AG09319 (cell line): ENCODE measurements at regions not wholly inside any gene's neighbourhood (a gene's known extent, or its start where the extent isn't known, plus 50 kb on each side); places are given as distances from the start of the nearest gene placed in this dataset.

Source experiments
- DNase-seq: peaks from one replicate; pipeline ENCODE4 v3.0.0-alpha.2; 2010; ENCODE audit warnings: low read depth; ENCODE audit errors: extremely low read depth
- CTCF ChIP-seq: IDR thresholded peaks from 2 replicates; pipeline ENCODE4 v1.5.1; 2011; ENCODE audit warnings: low read depth, mild to moderate bottlenecking, inconsistent platforms, low read length, moderate library complexity

GRCh38 chr3:174767406-174767805 is 91.7 kb upstream of the NAALADL2 start:
- TF ChIP-seq CTCF, result no peak
- no peak for DNase-seq

DNA sequence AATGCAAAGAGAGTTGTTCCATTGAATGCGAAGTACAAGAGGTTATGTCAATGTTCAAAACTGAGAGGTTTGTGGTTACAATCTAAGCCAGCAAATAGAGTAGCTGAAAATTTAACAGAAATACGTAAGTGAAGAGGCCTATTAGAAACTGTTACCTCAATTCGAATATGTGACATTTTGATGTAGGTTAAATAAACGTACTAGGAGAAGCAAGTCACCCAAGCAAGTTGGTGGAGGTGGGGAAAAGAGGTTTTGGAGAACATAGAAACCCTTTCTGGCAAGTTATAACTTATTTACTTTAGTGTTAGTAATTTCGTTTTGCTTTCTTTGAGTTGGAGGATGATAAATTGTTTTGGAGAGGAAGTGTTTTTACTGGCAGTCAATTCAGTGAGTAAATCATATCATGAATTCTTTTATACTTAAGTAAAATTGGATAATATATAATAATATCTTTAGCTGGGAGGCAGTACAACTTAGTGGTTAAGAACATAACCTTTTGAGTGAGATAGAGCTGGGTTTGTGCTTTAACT is 91.2 kb upstream of the NAALADL2 start:
- DNase-seq, result no peak
- no peak for TF ChIP-seq CTCF

DNA sequence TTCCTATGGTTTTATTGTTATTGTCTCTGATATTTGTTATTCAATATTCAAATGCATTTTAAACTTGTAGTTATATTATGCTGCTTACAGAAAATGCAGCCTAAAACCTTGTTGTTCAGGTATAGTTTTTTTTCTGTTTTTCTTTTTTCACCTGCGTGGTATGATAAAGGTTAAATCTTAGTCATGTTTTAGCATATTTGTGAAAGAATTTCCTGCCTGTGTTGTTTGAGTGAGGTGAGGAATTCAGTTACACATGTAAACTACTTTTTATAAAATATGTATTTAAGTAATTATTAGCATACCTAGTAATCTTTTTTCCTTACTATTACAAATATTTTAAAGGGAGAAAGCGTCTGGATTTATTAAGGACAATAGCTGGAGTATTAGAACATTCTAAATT is 90.0 kb upstream of the NAALADL2 start:
- TF ChIP-seq CTCF, result no peak
- DNase-seq, result no peak

GRCh38 chr3:174775603-174776002 is 83.5 kb upstream of the NAALADL2 start:
- no peak for TF ChIP-seq CTCF
- no peak for DNase-seq

GRCh38 chr3:174776123-174776522 is 83.0 kb upstream of the NAALADL2 start:
- DNase-seq, result no peak
- TF ChIP-seq CTCF, result no peak

- no peak for TF ChIP-seq CTCF
- no peak for DNase-seq
Observed at GRCh38 chr3:174776636-174777035, 82.5 kb upstream of the NAALADL2 start.

DNA sequence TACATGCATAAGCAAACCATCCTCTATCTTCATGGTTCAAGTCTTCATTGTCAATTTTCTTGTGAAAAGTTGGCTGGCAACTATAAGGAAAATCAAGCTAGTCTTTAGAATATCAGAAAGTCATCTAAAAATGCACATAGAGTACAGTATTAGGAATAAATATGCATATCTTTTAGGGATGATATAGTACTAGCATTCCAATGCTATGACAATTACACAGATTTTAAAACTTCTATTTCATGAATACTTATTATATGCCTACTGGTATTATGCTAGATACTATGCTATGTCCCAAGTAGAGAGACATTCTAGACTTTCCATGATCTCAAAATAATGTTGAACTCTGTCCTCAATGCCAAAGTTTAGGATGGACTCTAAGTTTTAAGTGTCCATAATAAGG is 81.3 kb upstream of the NAALADL2 start:
- no peak for DNase-seq
- no peak for TF ChIP-seq CTCF
